HG02884 (cell line): ENCODE measurements at regions not wholly inside any gene's neighbourhood (a gene's known extent, or its start where the extent isn't known, plus 50 kb on each side); places are given as distances from the start of the nearest gene placed in this dataset.

ENCODE experiments used
- ATAC-seq: cut with Tn5 transposase; IDR thresholded peaks from one replicate; pipeline ENCODE4 v1.9.1; 2021; ENCODE audit warnings: mild to moderate bottlenecking, moderate library complexity; ENCODE audit not compliant: unreplicated experiment

- ATAC-seq, result no peak
Measured at GRCh38 chr7:49346195-49346899, 422.0 kb downstream of the CDC14C start.

DNA sequence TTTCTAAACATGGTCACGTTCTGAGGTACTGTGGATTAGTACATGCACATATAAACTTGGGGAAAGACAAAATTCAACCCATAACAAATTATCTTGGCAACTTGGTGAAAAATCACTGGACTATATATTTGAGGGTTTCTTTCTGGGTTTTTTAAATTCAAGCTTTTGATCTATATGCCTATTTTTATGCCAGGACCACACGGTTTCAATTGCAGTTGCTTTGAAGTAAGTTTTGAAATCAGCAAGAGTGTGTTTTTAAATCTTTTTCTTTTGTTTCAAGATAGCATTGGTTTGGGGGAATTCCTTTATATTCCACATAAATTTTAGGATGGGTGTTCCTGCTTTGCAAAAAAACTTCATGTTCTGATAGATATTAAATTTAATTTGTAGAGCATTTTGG, 406.4 kb upstream of the VWC2 start:
- ATAC-seq, result no peak

DNA sequence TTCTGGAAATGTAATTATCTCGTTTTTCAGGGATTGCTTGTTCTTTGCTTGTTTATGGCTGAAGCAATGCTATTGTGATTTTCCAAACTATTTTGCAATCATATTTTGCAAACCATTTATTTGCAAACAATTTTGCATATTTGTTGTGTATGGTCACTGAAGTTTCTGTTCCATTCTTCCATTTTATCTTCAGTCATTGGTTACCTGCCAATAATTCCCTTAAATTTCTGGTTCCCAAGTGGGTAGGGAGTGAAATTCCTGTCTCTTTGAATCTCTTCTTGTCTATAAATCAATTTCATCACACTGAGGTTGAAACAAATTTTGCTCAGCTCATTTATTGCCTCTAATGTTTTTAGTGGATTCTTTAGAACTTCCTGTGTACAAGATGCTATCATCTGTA, 401.7 kb upstream of the VWC2 start:
- ATAC-seq, result no peak

DNA sequence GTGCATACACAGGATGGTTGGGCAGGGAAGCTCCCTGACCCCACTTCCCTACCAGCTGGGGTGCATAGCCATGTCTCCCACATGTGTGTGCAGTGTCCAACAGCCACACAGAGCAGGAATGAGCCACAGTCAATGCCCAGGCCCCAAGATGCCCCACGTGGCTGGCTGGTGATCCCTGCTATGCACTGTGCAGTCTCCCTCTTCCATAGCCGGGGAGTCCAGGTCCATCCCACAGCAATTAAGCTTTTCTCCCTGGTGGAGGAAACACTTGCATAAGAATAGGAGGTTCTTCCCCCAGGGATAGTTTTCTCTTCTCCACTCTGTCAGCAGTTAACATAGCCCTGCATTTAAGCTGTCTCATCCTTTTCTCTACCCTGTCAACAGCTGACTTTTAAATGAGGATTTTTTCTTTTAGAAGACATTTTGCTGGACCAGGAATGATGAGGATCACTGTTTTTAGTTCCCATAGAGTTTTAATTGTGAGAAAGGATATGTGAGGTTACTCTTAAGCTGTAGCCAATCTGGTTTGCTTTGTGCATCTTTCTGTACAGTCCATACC, 396.5 kb upstream of the VWC2 start:
- ATAC-seq, result no peak

DNA sequence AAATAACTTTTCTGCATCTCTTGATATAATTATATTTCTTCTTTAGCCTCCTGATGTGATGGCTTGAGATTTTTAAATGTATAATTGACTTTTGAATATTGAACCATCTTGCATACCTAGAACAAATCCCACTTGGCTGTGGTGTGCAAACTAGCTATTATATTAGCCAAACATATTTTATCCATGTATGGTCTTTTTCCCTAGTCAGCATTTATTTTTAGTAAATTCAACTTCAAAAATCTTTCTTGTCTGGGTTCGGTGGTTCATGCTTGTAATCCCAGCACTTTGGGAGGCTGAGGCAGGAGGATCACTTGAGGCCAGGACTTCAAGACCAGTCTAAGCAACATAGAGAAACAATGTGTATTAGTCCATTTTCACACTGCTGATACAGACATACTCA, 386.6 kb upstream of the VWC2 start:
- ATAC-seq, result no peak

- ATAC-seq, result no peak
Measured at GRCh38 chr7:49389871-49390479, 383.5 kb upstream of the VWC2 start.

DNA sequence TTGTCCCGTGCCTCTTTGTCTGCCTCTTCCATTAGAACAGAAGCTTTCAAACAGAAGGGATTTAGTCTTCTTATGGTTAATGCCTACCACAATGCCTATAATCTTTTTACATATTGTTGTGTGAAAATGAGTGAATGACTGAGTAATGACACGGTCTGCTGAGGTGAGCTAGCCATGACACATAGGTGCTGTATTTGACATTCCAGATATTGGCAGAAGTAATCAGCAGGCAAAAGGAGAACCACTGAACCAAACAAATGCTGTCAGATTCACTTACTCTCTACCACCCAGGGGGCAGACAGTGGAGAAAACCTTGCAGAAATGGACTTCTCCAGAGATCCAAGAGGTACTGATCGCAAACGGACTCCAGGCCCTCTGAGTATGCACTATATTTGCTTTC, 377.2 kb upstream of the VWC2 start:
- no peak for ATAC-seq

DNA sequence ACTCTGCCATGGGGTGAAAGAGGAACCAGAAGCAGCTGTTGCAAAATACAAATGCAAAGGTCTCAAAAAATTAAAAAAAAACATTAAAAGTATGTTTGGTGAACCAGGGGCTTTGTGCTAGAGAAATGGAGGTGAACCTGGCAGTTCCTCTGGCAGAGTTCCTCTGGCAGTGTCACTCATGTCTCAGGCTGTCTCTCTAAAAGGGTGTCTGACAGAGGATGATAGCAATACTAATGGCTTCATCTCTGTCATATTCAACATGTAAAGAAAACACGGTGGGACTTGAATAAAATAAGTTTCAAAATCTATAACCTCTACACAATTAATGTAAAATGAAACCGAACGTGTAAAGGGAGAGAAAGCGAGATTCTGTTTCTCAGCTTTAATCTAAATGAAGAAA, 375.7 kb upstream of the VWC2 start:
- ATAC-seq, result no peak

- ATAC-seq, result no peak
Measured at GRCh38 chr7:49398236-49398635, 375.2 kb upstream of the VWC2 start.

DNA sequence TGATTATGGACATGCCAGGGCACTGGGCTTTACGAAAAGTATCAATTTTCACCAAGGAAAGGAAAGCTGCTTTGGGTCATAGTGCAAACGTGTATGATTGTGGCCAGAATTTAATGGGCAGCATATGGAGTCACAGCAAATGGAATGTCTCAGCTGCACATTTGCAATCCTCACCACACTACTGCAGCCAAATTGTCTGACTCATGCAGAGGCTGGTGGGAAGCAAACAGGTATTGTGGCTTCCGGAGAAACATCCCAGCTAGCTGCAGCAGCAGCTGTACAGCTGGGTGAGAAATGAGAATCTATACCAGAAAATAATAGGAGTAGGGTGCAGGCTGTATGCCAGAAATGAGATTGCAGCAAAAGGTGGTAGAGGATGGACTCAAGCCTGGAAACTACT, 374.7 kb upstream of the VWC2 start:
- no peak for ATAC-seq

DNA sequence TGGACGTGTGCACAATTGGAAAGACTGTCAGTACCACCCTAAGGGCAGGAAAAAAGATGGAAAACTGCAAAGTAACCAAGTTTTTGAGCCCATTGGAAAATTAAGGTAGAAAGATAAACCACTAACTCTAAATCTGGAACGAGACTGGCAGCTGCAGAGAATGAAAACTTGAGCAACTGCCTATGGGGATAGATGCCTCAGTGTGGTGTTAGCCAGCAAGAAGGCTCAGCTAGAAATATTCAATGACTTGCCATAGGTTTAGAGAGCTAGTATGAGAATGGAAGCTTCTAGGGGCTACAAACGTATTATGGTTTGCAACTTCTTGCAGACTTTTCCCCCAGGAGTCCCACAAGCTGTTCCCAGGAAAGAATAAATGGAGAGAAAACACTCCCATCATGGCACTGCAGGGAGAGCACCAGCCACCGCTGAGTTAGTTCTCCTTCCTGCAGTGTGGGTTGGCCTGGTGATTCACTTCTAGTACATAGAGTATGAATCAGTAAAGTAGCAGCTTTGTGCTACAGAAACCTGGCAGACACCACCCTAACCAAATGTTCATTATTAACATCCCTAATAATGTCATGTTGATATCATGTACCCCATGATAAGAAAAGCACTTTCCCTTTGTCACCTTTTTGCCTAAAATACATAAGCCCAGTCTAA, 372.4 kb upstream of the VWC2 start:
- no peak for ATAC-seq

DNA sequence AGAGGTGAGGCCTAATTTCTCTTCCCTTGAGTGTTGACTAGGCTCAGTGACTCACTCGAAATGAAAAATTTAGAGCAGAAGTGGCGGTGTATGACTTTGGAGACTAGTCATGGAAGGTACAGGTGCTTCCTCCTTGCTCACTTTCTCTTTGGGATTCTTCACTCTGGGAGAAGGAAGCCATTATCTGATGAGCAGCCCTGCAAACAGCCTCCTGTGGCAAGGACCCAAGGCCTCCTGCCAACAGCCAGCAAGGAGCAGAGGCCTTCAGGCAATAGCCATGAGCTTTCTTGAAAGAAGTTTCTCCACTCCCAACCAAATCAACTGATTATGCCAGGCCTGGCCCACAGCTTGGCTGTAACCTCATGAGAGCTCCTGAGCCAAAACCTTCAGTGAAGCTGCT, 369.6 kb upstream of the VWC2 start:
- no peak for ATAC-seq

- ATAC-seq, result no peak
Measured at GRCh38 chr7:49407205-49407604, 366.2 kb upstream of the VWC2 start.

DNA sequence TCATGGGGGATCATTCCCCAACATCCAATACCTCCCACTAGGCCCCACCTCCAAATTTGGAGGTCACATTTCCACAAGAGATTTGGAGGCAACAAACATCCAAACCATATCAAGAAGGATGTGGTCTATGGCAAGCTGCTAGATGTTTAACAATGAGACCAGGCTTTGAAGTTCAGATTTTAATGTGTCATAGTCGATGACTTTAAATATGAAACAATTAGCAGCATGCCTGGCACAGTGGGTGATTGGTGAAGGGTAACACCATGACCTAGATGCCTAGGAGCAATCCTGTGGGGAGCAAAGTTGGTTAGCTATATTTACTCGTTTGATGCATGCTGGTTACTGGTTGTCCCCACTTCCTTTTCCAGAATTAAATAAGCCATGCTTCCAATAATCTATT, 356.4 kb upstream of the VWC2 start:
- ATAC-seq, result no peak

GRCh38 chr7:49418963-49419362, 354.5 kb upstream of the VWC2 start:
- ATAC-seq, result no peak

- ATAC-seq, result no peak
Measured at GRCh38 chr7:49422564-49422963, 350.9 kb upstream of the VWC2 start.

GRCh38 chr7:49424109-49424508, 349.3 kb upstream of the VWC2 start:
- no peak for ATAC-seq

DNA sequence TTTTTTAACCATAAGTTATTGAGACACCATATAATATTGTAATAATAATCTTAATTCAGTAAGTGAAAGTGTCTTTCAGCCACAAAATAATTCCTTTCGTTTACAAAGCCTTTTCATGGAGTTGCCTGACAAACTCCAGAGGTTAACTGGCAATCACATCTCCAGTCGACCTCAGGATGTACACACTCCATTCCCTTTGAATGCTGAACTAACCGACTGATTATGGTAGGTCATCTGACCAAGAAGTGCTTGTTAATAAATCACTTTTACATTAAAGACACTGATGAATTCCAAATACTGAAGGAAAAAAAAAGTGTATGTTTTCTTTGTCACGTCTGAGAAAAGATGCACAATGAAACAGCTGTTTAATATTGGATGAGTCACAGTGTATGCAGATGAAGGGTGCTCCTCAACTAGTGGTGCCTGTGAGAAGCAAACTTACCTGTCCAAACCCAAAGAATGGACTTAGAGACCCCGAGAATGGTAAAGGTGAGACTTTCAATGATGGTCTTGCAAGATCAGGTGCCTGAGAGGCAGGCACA, 348.1 kb upstream of the VWC2 start:
- no peak for ATAC-seq

- no peak for ATAC-seq
Measured at GRCh38 chr7:49432254-49432653, 341.2 kb upstream of the VWC2 start.

DNA sequence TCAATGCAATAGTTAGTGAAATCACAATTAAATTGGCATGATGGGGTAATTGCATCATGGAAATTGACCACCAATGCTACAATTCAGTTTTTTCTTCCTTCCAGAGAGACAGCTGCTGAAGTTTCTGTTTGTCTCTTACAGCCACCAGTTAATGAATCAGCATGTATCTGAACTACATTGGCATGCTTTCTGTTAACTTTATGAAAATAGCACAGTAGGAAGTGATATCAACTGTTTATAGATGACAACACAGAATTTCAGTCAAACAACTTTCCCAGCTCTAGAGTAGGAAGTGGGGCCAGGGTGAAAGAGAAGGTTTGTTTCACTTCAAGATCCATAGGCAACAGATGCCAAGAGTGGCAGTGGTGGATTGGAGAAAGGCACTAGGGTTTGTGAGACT, 339.6 kb upstream of the VWC2 start:
- no peak for ATAC-seq

DNA sequence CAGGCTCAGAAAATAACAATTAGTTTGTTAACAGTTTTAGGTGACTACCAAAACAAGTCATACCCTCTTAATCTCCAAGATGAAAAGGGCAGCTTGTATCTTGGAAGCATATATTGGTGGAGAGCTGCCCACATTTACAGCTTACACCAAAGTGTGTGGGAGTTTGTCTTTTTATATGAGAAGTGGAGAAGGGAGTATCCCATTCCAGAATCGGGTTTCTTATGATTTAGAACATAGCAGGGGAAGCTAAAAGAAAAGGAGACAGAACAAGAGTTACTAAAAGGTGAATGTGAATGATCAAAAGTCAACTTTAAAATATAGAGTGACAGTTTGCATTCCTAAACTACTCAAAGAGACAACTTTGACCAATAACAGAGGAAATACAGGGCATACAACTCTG, 338.6 kb upstream of the VWC2 start:
- no peak for ATAC-seq

DNA sequence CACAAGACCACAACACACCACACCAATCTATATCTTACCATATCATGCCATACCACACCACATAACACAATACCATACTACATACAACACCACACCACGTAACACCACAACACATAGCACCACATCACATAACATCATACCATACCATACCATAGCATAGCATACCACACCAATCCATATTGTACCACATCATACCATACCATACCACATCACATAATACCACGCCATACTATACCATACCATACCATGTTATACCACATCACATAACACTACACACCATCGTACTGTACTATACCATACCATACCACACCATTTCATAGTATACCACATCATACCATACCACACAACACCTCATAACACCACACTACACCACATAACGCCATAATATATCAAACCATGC, 335.2 kb upstream of the VWC2 start:
- no peak for ATAC-seq
